ENCODE measurements at regions not wholly inside any gene's neighbourhood (a gene's known extent, or its start where the extent isn't known, plus 50 kb on each side); places are given as distances from the start of the nearest gene placed in this dataset.

DNA sequence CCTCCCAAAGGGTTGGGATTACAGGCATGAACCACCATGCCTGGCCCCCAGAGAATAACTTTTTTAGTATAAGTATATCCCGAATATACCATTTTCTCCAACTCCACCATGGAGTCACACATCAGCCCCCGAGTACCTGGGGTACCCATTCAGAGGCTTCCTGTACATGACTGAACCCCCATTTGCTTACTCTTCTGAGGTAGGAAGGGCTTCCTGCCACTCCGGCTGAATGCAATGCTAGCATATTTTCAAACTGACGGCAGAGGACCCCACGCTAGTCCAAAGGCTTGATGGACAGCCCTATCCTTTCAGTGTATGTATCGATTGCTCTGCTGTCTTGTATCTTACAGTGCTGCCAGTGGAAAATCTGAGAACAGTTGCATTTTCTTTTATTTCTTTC, 220.6 kb upstream of the SH3BP4 start:
- TF ChIP-seq POLR2A (IDR thresholded peaks at IDR 0.05; ENCODE audit: extremely low read depth, insufficient read length) (no peak), CTCF (IDR thresholded peaks at IDR 0.05; ENCODE audit: low read depth, low read length) (no peak), MAX (IDR thresholded peaks at IDR 0.05; ENCODE audit: low read depth, low read length) (no peak), MYC (IDR thresholded peaks at IDR 0.05; ENCODE audit: low read depth, low read length) (no peak)
